DMS 273 (cell line): ENCODE measurements at regions not wholly inside any gene's neighbourhood (a gene's known extent, or its start where the extent isn't known, plus 50 kb on each side); places are given as distances from the start of the nearest gene placed in this dataset.
"Not testable (repeated sequence)": the region's sequence is repeated elsewhere in the genome, so short reads cannot be mapped to it uniquely, and the experiment has no call there.

Experiments
- DNase-seq: peaks from one replicate; lab custom pipeline; 2025; ENCODE audit not compliant: unreplicated experiment; lab: John Stamatoyannopoulos, UW

DNA sequence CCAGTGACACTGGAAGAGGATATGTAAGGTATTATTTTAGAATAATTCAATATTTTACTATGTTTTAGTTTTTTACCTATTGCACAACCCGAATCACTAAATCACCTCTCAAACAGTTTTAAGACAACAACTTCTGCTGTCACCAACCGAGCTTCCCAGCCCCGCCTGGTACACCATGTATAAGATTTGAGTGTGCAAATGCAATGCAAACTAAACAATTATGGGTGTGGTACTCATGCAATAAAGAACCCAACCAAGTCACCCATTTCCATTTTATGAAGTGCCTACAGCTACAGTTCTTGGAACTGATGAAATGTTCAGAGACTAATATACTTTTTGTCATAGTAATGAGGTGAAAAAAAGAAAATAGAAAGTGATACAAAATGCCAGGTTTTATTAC is 256.2 kb downstream of the TAFA4 start:
- no peak for DNase-seq

DNA sequence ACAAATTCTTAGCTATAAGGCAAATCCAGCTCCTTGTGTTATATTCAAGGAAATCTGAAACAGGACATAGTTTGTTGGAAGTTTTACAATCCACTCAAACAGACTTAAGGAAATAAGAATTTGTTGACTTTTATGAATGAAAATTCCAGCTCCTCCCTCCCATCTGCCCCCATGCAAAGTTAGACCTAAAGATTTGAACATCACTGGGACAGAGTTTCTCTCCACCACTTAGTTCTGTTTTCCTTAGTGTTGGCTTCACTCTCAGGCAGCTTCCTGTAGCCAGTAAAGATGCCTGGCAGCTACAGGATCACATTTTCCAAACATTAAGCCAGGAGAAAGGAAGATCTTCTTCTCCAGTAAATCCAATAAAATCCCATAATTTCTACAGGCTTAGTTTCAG is 265.0 kb downstream of the TAFA4 start:
- DNase-seq, result no peak

DNA sequence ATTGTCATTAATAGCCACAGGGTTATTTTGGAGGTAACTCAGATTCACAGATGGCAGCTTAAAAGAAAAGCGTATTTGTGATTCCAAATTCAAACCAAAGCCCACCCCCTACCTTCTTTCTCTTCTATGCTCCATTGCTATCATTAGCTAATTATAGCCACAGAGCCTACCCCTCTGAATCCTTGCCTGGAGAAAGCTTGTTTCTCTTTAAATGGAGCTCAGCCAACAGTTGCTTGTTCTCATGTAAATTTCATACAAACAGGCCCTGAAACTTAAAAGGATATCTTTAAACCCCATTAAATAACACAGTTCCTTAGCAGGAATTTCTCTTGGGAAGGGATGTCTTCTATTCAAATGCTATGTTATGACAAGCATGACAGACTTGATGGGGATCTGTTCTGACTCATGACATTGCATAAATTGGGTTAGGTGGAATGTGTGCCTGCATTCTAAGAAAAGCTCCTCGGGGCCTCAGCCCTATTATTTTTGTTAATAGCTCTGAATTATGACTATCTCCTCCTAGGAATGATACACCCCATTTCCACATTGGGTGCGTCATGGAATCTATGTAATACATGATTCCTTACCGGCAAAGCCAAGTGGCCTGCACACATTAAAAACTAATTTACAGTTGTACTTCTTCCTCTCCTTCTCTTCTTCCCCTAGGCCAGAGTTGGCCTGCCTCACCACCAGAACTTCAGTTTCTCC is 265.8 kb downstream of the TAFA4 start:
- no peak for DNase-seq

DNA sequence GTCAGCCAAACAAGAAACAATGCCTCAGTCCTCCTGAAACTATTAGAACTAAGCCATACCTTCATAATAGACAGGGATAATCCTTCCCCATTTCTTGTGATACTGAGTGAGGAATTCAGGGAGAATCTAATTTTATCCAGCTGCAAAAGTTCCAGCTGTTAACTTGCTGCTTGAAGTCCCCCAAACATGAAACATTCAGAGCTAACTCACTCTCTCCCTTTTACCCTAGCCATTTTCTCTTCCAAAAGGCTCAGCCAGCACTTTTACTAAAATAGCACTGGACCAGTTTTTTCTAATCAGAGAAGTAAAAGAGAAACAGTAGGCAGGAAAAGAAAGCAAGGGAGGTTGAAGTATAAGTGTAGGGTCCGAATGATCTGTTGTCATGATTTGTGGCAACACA is 268.1 kb downstream of the TAFA4 start:
- DNase-seq, result no peak

DNA sequence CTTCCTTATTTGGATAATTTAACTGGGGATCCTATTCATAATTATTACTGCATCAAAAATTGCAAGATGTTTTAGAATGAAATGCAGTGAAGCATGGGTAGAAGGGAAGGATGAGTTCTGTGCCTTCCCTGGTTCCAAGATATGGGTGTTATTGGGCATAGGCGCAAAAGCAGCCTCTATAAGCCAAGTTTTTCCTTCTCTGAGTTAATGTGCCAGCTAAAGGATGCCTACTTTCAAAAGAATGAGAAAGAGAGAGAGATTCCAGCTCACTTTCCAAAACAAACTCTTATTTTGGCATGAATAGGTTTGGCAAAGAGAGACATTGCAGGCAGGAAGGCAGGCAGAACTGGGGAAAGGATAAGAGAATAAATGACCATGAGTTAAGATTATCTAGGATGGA is 270.2 kb downstream of the TAFA4 start:
- no peak for DNase-seq

DNA sequence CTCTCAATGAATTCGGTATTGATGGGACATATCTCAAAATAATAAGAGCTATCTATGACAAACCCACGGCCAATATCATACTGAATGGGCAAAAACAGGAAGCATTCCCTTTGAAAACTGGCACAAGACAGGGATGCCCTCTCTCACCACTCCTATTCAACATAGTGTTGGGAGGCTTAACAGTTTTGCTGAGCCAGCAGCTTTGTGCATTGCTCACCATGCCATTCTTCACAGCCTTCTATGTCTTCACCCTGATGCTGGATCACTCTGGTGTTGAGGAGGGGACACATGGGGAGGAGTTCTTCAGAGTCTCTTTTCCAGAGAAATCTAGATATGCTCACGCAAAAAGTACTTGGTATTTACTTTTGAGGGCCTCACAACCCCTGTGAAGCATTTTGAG is 281.7 kb downstream of the TAFA4 start:
- DNase-seq, result not testable (repeated sequence)

DNA sequence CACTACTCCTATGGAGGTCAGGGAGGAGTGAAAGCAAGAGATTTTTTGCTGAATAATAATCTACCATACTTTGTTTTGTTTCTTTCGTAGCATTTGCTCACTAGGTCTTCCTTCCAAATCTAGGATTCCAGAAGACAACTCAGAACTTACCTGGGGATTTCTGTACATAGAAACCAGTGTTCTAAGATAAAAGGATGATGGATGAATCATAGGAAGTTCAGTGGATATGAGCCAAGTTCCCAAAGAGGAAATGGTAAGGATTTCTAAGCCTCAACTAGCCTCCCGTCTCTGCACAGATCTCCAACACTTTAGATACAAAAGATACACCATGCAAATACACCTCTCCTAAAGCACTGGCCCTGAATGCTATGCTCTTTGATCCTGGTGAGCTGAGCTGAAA is 283.9 kb downstream of the TAFA4 start:
- no peak for DNase-seq

DNA sequence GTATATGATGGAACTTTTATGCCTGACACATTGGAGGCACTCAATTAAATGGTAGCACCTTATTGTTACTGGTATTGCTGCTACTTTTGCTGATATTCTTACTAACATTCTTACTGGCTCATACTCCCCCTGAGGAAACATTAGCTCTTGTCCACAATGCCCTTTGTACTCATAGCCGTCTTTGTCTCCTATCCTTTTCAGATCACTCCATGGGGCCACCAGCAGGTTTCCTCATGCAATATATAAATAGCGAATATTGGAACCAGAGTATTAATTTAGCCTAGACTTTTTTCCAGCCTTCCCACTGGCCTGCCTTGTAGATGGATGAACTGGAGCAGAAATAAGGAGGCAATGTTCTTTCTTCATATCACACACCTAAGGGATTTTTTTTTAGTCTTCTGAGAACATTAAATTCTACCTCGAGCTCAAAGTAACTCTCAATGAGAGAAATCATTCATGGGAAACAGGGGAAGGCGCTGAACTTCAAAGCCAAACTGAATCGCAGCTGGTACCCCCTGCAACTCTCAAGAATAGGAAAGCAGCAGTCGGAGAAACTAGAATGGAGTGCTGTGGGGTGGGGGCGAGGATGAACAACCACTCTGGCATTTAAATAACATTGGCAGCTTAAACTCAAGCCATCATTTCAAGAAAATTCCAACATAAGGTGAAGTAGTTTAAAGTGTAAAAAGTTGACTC is 300.3 kb downstream of the TAFA4 start:
- no peak for DNase-seq

DNA sequence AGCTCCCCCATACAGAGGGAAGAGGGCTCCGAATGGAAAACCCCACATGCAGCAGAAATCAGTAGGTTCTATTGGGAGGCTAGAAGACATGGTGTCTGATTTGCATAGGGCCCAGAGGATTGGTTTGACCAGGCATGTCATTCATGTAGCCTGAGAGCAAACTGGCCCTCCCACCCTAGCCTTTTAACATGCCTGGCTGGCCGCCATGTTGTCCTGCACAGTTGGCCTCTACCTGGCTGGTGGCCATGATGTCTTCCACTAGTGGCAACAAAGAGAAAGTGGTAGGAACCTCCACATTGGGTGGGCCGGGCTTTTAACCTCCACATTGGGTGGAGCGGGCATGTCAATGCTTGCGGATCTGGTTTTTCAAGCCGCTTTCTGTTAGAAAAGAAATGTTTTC is 312.1 kb downstream of the TAFA4 start:
- peak; percentile 5 for DNase-seq

DNA sequence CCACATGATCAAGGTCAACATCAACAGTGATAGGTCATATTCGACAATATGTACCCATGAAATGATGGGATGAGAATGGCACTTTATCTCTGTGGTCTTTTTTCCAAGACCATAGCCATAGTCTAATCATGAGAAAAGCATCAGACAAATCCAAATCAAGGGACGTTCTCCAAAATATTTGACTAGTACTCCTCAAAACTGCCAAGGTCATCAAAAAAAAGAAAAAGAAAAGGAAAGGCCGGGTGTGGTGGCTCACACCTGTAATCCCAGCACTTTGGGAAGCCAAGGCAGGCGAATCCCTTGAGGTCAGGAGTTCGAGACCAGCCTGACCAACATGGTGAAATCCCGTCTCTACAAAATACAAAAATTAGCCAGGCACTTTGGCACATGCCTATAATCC is 318.3 kb downstream of the TAFA4 start:
- DNase-seq, result no peak

DNA sequence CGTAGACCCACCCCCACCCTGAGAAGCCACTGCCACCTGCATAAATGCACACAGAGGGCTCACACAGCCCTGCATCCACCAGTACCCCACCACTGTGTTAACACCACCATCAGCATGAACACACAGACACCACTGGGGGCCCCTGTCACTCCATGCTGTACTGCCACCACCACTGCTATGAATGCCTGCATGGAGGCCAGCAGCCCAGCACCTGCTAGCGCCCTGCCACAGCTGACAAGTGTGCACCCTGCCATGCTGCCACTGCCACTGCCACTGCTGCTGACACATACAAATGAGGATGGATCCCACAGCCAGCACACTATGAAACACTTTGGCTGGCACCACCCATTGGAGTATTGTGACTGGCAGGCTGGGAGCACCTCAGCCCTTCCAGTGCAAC is 361.0 kb downstream of the TAFA4 start:
- DNase-seq, result no peak

DNA sequence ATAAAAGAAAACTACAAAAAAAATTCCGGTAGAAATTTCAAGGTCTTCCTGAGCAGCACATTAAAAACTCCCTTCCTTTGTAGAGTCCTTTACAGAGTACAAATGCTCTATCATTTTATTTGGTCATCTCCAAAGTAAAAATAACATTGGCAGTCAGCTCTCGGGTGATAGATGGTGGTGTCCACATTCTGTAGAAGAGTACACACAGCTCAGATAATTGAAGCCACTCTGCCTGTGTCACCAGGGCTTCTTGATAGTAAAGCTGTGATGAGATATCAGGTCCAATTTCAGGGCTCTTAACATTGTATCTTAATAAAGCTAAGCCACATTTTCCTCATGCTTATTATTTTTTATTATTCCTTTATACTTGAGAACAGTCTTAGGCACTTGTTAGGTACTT is 371.6 kb downstream of the TAFA4 start:
- DNase-seq, result no peak

DNA sequence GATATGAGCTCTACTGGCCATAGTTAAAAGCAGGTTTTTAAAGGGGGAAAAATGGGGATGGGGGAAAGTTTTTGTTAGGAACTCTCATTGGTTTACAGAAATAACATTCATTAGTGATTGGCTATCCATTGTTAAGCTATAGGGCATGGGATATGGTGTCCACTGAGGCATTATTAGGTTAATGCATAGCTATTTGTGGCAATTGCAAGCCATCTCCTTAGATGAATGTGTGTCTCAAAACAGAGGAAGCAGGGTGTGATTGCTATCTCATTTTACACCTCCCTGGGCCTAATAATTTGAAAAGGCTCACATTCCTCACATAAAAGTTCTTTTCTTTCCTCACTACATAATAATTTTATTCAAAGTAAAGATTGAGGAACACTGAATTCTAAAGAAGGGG is 396.6 kb downstream of the TAFA4 start:
- no peak for DNase-seq

DNA sequence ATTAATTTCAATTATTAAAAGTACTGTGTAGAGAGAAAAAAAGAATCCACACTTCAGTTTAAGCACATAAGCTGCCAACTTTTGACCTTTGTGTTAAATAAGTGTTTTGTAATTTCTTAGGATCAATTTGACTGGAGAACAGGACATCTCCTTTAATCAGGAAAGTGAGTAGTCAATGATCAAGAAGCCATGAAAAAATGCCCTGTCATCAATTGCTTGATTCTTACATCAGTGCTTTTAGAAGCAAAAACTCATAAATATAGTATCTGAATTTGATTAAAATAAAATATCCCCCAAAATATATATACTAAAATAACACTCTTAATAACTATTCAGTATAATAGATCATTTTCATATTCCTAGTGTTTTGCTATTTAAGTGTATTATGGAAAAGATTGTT is 409.0 kb downstream of the TAFA4 start:
- no peak for DNase-seq

DNA sequence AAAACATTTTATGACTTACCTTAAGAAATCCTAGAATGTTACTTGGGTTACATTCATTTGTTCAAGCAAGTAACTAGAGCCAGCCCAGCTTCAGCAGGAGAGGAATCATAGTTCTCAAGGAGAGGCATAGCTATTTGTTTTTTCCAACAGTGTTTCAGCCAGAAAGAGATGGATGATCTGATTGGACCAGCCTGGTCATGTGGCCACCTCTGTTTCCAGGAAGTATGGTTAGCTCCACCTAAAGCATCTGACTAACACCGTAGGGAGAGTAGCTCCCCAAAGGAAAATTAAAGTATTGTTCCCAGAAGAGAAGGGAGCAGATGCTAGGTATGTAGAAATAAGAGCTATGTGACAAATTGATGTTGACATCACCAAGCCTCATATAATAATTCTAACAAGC is 417.1 kb downstream of the TAFA4 start:
- no peak for DNase-seq

DNA sequence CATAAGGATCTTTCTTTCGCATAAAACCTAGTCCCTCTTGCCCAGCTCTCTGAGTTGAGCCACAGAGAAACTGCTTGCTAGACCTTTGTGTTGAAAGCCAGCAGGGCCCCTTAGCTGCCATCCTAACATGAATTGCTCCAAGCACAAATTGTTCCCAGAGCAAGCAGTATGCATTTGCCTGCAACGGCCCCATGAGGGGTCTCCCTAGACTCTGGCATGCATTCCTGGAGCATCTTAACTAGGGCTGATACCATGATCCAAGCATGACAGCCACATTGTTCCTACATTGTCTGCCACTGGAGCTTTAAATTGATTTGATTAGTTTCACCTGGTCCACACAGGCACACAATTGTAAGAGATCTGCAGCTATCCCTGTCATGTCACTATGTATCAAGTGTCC is 428.1 kb downstream of the TAFA4 start:
- no peak for DNase-seq

DNA sequence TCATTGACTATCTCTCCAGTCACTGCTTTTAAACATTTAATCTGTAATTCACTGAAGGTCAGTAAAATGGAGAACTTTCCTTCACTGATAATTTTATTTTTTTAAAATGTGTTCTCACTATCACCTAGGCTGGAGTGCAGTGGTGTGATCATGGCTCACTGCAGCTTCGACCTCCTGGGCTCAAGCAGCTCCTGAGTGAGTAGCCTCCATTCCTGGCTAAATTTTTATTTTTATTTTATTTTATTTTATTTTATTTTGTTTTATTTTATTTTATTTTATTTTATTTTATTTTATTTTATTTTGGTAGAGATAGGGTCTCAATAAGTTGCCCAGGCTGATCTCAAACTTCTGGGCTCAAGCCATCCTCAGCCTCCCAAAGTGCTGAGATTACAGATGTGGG is 446.5 kb downstream of the TAFA4 start:
- not testable (repeated sequence) for DNase-seq

DNA sequence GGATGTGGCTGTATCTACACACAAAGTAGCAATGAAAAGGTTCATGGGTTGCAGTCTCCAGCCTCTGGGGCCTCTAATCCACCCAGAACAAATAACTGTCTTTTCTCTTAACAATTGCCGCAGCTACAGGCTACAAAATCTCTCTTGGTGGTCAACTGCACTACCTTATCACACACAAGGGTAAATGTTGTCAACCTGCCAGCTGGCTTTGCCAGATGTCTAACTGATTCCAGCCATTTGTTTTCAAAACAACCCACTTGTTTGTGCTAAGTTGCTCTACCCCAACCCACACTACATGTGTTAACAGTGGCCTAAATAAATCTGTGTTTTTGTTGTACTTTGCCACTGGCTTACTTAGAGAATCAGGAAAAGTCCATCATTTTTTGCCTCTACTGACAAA is 447.3 kb downstream of the TAFA4 start:
- peak; percentile 0 for DNase-seq

DNA sequence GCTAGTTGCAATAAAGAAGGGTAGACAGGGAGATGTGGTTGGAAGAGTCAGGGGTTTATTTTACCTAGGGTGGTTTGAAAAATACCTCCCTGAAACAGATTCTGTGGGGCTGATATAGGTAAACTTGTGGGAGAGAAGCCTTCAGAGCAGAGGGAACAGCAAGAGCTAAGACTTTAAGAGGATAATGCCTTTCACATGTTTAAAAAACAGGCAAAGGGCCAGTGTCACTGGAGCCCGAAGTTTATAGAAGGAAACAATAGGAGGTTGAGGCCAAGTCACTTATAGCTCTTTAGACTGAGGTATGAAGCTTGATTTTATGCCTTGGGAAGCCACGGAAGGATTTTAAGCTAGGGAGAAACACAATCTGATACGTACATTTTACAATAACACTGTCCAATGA is 448.7 kb downstream of the TAFA4 start:
- no peak for DNase-seq

DNA sequence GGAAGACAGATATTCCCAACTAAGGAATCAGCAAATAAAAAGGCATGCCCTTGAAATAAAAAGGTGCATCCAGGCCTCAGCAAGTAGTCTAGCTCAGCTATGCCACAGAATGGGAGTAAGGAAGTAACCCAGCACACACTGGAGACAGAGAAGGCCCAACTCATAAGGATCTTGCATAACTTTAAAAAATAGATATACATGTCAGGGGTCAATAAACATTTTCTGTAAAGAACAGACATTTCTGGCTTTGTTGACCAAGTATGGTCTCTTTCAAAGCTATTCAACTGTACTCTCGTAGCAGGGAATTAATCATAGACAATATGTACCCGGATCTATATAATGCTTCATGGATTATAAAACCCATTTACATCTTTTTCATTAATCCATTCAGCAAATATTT is 449.3 kb downstream of the TAFA4 start:
- no peak for DNase-seq

DNA sequence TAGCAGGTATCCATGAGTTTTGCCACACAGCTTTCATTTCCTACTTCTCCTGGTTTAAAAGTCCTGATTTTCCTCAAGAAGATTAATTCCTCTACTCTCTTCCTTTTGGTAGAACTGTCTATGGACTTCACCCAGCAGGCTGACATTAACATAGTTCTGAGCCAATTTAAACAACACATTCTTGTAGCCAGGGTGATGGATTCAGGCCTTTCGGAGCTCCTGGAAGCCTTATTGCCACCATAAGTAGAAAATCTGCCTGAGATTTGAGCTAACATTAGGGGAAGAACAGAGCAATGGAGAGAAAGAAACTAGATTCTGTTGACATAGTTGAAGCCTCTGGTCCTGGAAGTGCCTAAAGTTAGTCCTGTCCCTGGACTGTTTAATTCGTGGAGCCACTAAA is 449.8 kb downstream of the TAFA4 start:
- no peak for DNase-seq

DNA sequence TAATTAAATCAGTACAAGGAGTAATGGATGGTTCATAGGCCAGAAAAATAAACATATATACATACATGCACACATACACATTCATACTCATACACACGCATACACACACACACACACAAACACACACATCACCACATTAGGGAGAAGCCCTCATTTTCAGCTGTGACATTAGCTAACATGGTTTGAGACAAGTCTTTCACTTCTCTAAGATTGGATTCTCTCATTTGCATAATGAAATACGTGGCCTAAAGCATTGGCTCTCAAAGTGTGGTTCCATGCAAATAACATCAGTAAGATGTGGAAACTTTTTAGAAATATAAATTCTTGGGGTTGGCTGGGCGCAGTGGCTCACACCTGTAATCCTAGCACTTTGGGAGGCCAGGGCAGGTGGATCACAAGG is 452.6 kb downstream of the TAFA4 start:
- DNase-seq, result no peak
